NCI-H1105 treated with DMSO at 0.1 percent for 48 hours (cell line): ENCODE measurements at regions not wholly inside any gene's neighbourhood (a gene's known extent, or its start where the extent isn't known, plus 50 kb on each side); places are given as distances from the start of the nearest gene placed in this dataset.
A peak's percentile ranks its signal among the peaks of the same experiment; 100 is the strongest.
"Not testable (repeated sequence)": the region's sequence is repeated elsewhere in the genome, so short reads cannot be mapped to it uniquely, and the experiment has no call there.

Experiments used
- DNase-seq: peaks from one replicate; lab custom pipeline; 2025; lab: John Stamatoyannopoulos, UW

- DNase-seq, result no peak
Observed at GRCh38 chr3:14252321-14253021, 73.9 kb downstream of the LSM3 start.

- no peak for DNase-seq
Observed at GRCh38 chr3:14253022-14253706, 74.5 kb downstream of the LSM3 start.

- DNase-seq, result no peak
Observed at GRCh38 chr3:14253707-14254382, 75.2 kb downstream of the LSM3 start.

DNA sequence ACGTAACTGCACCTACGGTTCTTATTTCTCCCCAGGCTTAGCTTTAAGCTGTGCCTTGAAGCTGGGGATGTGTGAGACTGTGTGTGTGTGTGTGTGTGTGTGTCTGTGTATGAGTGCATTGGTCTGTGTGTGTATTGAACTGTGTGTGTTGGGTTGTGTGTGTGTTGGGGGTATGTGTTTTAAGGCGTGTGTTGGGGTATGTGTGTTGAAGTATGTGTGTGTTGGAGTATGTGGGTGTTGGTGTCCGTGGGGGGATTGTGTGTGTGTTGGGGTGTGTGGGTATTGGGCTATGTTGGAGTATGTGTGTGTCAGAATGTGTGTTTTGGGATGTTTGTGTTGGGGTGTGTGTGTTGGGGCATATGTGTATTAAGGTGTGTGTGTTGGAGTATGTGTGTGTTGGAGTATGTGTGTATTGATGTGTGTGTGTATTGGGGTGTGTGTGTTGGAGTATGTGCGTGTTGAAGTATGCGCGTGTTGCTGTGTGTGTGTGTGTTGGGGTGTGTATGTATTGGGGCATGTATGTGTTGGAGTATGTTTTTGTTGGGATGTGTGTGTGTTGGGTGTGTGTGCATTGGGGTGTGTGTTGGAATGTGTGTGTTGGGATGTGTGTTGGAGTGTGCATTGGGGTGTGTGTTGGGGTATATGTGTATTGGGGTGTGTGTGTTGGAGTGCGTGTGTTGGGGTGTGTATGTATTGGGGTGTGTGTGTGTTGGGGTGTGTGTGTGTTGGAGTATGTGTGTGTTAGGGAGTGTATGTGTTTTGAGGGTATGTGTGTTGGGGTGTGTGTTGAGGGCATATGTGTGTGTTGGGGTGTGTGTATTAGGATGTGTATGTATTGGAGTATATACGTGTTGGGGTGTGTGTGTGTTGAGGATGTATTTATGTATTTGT, 76.4 kb downstream of the LSM3 start:
- no peak for DNase-seq

- no peak for DNase-seq
Observed at GRCh38 chr3:14256046-14256445, 77.4 kb downstream of the LSM3 start.

DNA sequence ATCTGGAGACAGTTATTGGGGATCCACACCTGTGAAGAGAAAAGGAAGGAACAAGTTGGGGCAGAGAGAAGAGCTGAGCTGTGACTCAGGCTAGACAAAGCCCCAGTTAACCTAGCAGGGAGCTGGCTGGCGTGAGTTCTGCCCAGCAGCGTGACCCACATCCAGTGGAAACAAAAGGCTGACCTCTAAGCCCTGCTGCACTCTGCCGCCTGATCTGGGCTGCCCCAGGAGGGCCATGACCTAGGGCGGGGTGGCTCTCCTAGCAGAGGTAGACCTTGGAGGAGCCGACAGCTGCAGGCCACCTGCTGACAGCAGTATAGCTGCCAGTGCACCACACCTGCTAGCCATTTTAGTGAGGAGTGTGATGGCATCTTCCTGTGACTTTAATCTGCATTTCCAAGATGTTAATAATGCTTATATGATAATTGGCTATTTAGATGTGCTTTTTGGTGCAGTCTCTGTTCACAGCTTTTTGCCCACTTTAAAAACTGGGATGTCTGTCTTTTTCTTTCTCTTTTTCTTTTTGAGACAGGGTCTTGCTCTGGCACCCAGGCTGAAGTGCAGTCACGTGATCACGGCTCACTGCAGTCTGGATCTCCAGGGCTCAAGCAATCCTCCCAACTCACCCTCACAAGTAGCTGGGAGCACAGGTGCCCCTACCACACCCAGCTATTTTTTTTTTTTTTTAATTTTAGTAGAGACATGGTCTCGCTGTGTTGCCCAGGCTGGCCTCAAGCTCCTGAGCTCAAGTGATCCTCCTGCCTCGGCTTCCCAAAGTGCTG, 78.1 kb downstream of the LSM3 start:
- DNase-seq, result no peak

GRCh38 chr3:14258906-14259904, 80.6 kb downstream of the LSM3 start:
- no peak for DNase-seq

- no peak for DNase-seq
Observed at GRCh38 chr3:14260463-14260862, 81.8 kb downstream of the LSM3 start.

DNA sequence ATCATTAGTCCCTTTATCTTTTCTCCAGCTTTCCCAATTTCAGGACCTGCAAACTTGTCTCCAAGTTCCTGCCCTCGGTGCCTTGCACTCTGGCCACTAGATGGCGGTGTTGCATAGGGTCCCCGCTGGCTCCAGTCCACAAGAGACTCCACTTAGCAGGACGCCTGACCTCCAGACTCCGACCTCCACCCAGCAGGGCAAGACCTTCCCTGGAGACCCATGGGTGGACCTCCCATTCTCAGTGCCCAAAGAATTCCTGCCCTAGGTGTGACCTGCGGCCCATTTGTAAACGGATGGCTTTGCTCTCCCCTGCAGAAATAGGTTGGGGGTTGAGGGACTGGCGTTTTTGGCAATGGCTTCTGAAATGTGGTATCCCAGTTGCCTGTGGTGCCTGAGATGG, 82.6 kb downstream of the LSM3 start:
- DNase-seq, result peak; percentile 36

- DNase-seq, result no peak
Observed at GRCh38 chr3:14262212-14262611, 83.6 kb downstream of the LSM3 start.

DNA sequence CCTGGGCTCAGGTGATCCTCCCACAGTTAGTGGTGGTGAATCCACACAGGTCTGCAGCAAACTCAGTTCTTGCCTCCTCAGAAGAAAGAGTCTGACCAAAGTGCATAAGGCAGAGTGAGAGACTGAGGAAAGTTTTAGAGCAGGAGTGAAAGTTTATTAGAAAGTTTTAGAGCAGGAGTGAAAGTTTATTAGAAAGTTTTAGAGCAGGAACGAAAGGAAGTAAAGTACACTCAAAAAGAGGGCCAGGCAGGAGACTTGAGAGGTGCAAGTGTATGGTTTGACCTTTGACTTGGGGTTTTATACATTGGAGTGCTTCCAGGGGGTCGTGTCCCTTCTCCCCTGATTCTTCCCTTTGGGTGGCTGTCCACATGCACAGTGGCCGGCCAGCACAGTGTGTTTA, 84.2 kb downstream of the LSM3 start:
- DNase-seq, result no peak

DNA sequence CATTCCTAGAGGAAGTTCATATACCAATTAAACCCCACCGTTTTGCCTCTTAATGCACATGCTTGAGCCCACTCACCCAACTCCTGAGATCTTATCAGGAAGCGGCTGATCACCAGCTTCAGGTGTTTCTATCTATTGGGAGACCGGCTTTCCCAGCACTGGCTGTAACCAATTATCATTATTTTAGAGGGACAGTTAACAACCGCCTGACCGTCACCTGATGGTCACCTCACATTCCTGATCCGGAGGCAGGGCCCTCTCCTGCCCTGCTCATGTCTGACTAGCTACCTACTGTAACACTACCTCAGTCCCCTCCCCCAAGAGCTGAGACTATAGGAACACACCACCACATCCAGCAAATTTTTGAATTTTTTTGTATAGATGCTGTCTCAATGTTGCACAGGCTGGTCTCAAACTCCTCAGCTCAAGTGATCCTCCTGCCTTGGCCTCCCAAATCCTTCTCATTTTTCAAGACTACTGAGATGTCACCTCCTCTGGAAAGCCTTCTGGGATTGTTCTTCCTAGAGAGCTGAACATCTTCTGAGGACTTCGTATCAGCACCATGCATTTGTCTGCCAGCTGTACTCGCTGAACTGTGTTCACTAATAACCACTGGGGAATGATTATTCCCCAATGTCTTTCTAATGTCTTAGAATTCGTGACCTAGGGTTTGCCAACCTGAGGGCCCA, 84.8 kb downstream of the LSM3 start:
- DNase-seq, result no peak

DNA sequence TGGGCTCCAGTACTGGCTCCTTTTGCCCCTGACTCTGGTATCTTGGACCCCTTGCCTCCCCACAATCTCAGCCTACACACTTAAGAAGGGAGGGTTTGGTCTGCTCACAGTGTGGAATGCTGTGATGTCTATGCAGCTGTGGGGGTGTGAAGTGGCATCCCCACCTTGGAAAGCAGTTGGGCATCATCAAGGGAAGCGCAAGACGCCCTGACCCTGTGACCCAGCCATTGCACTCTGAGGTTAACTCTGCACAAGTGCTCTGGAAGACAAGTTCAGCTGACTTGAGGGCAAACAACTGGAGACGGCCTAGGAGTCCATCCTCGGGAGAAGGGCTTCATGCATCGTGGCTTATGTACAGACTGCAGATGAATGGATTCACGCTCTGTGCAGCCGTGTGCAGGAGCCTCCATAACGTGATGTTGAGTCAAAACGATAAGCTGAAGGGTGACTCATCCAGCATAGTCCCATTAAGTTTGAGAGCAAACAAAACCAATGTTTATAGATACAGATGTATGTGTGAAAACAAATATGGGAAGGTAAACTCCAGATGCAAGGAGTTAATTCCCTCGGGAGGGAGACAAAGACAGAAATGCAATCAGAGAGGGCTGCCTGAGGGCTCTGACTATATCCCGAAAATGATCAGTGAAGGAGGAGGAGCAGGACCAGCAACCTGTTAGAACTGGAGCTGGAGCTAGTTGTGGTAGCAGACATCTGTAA, 86.8 kb downstream of the LSM3 start:
- no peak for DNase-seq

- no peak for DNase-seq
Observed at GRCh38 chr3:14266361-14266760, 87.7 kb downstream of the LSM3 start.

- DNase-seq, result no peak
Observed at GRCh38 chr3:14267976-14268375, 89.4 kb downstream of the LSM3 start.

DNA sequence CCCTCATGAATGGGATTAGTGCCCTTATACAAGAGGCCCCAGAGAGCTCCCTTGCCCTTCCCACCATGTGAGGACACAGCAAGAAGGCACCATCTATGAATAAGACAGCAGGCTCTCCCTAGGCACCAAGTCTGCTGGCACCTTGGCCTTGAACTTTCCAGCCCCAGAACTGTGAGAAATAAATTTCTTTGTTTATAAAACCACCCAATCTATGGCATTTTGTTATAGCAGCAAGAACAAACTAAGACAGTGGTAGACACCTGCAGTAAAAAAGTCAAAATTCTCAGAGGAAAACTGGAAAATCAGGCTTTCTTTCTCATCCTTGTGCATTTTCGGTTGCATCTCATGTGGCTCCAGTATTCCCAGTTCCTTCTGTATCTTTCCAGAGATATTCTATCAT, 90.3 kb downstream of the LSM3 start:
- no peak for DNase-seq

DNA sequence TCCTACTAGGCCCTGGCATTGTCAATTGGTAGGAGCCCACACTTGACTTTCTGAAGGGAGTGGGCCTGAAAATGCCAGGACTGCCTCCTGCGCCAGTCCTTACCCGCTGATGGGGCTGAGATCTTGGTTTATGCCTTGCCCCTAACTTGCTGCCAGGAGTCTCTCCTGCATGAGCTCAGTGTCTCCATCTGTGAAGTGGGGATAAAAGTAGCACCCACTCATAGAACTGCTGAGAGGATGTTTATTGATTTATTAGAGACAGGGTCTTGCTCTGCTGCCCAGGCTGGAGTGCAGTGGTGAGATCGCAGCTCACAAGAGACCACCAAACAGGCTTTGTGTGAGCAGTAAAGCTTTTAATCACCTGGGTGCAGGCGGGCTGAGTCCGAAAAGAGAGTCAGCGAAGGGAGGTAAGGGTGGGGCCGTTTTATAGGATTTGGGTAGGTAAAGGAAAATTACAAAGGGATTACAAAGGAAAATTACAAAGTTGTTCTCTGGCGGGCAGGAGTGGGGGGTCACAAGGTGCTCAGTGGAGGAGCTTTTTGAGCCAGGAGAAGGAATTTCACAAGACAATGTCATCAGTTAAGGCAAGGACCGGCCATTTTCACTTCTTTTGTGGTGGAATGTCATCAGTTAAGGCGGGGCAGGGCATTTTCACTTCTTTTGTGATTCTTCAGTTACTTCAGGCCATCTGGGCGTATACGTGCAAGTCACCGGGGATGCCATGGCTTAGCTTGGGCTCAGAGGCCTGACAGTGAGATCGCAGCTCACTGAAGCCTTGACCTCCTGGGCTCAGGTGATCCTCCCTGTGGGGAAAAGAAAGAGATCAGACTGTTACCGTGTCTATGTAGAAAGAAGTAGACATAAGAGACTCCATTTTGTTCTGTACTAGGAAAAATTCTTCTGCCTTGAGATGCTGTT, 93.7 kb downstream of the LSM3 start:
- DNase-seq, result not testable (repeated sequence)
